Epidermal melanocyte (primary cell): ENCODE measurements at regions not wholly inside any gene's neighbourhood (a gene's known extent, or its start where the extent isn't known, plus 50 kb on each side); places are given as distances from the start of the nearest gene placed in this dataset.
A peak's percentile ranks its signal among the peaks of the same experiment; 100 is the strongest.

Source experiments
- DNase-seq: peaks from one replicate; pipeline ENCODE4 v3.0.0; 2011; ENCODE audit warnings: low spot score; ENCODE audit not compliant: insufficient read length

GRCh38 chr17:71976011-71976649, 144.7 kb upstream of the SOX9 start:
- DNase-seq: peak; percentile 81

DNA sequence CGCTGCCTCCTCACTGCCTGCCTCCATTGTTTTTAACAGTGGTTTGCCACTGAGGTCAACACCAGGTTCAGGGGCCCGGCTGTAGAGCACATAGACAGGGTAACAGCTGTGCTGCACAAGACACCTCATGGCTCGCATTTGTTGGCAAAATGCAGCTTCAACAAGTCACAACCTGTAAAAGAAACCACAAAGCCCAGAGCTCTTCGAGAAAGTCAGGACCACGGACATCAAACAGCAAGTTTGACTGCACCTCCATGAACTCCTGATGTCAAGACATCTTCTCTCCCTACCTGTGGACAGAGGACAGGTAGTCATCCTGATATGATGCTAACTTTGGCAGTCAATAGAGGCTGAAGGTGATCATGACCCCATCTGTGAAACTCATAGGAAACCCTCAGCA, 142.4 kb upstream of the SOX9 start:
- no peak for DNase-seq

GRCh38 chr17:71980171-71980570, 140.6 kb upstream of the SOX9 start:
- DNase-seq: no peak

- DNase-seq: no peak
These were observed 137.0 kb upstream of the SOX9 start for GRCh38 chr17:71983828-71984227.

DNA sequence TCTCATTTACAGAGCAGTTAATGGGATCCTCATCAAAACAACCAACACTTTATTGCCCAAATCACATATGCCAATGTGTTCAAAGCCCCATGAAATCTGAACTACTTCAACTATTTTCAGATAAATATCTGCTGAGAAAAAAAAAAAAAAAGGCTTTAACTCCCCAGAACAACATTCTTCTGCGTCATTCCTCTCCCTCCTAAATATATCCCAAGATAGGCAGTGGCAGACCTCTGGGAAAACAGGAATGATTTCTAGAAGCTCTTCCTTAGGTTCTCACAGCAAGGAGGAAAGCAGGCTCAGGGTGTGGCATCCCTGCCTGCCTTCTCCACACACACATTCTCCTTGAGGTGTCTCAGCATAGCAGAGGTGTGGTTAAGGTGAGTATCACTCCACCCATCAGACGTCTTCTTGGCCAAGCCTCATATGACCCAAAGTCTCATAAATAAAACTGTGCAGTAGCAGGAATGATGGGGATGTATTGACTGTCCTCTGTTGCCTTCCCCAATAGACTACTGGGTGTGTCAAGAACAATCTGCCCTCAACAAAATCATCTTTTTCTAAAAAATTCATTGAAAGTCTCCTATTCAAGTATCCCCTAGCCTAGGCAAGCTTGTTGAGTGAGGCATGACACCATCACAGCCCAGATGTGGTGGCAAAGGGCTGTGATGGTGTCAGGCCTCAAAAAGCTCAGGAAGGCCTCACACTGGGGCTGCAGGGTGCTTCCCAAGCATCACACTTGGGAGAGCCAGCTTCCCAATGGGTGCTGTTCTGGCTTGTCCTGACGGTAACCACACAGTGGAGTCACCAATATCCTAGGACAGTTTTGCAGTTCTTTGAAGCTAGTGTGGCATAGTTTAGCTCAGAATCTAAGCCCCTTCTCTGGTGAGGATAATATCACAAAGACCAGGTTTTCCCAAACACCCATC, 135.4 kb upstream of the SOX9 start:
- DNase-seq: no peak

- no peak for DNase-seq
These were observed 133.9 kb upstream of the SOX9 start for GRCh38 chr17:71986886-71987285.

GRCh38 chr17:71987634-71988033, 133.2 kb upstream of the SOX9 start:
- DNase-seq: no peak

DNA sequence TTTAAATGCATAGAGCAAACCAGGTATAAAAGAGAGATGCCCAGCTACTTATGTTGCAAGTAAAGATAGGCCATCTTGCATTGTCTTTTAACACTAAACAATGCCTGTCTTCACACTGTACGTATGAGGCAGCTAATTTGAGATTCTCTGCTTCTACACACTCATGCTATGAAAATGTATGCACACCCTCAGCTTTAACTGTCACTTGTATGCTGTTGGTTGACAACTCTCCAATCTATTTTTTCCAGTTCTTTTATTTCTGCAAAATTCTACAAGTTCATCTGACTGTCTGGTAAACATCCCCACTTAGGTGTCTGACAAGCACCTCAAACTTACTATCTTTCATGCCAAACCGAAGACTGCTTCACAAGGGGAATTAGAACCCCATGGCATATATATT, 131.7 kb upstream of the SOX9 start:
- DNase-seq: no peak

DNA sequence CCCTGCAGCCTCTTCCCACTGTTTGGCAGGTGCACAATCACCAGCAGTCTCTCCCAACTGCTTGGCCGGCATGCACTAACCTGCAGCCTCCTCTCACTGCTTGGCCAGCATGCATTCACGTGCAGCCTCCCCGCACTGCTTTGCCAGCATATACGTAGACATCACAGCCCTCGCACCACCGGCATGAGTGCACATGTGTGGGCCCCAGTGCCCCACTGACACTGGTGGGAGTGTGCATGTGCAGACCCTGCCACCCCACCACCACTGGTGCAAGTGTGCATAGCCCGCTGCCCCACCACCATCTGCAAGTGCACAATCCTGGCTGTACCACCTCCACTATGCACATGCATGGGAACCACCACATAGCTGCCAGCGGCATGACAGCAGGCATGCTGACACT, 127.5 kb upstream of the SOX9 start:
- no peak for DNase-seq

- DNase-seq: no peak
These were observed 125.2 kb upstream of the SOX9 start for GRCh38 chr17:71995590-71995989.

- DNase-seq: no peak
These were observed 116.8 kb upstream of the SOX9 start for GRCh38 chr17:72004011-72004427.

DNA sequence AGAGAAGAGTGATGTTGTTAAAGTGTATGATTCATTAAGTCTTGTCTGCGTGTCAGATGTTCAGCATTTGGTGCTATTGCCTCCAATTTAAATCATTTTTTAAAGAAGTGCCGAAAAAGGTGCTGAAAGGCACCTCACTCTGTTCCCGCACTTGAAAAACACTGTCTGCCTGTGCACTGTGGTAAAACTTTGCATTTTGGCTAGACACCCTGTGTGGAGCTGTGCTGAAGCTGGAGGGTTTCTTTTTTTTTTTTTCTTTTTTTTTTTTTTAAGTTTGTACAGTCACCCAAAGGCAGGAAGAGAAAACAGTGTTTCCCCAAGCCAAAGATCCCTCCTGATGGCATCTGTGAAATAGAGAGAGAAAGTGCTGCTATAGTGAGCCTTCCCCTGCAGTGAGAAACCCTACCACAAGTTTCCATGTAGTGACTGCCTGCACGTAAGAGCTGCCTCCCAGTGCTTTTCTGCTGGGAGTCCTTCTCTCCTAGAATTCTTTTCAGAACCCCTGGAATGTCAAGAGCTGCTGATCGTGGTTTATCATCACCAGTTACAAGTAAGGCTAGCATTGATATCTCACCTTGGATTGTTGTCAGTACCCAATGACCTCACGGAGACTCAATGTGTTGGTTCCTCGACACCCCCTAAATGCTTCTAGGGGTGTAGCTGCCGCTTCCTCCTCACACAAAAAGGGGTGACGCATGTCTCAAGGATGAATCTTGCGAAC, 116.0 kb upstream of the SOX9 start:
- DNase-seq: no peak

- DNase-seq: no peak
These were observed 115.3 kb upstream of the SOX9 start for GRCh38 chr17:72005332-72006163.

DNA sequence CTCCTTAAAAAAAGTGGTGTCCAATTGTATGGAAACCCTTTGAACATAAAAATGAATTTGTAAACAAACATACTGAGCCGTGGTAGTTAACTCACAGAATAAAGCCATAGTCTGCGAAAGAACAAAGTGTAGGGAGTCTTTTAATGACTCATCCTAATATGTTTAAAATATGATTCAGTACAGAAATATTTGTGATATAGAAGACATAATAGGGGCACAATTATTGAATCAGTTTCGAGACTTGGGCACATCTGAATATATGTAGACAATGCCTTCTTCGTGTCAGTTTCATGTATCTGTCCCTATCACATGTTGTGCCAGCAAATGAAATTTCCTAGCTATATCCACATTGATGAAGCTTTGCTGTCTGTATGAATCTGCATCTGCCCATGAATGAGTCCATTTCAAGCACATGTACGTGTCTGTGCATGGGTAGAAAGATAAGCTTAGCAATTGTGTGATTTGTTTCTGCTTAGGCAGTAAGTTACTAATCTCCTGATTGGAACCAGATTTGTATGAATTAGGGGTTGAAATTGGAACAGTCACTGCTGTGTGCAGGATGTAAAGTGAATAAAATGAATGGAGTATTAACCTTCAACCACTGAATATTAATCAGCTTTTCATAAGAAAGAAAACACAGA, 112.5 kb upstream of the SOX9 start:
- no peak for DNase-seq

GRCh38 chr17:72011561-72011960, 109.3 kb upstream of the SOX9 start:
- DNase-seq: no peak

- no peak for DNase-seq
These were observed 99.3 kb upstream of the SOX9 start for GRCh38 chr17:72021417-72022041.

DNA sequence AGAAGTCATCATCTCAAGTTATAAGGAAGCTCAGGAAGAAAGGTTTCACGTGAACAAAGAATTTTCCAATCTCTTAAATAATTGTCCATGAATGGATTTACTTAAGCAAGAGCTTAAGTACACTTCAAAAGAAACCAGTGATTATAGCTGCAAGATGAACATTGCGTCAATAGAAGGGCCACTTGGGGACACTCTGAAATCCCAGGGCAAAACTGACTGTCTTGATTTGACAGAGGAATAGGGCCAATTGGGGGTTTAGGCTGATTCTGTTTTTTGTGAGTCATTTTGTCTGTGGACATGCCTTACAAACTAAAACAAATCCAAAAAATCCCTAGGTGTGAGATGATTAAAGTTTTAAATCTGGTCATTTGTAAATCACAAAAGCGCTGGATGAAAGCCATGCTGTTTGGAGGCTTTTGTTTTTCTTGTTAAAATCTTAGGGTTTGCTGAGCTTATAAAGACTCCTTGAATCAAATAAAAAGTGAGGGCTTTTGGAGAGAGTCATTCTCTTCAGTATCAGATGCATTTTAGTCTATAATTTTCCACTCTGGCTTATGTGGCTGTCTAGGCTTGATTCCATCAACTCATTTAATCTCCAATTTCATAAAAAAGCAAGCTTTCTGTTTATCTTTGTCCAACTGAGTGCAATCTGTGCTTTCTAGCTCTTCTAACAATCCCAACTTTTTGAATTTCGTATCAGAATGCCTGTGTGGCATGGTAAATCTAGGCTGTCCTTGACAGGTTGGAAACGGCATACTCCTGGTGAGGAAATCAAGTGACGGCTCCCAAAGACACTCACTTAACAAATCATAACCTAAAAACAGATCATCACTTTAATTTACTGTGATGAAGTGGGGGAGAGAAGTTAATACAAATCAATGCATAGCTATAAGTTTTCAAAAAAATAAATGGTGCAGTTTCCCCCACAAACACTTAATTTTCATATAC, 98.2 kb upstream of the SOX9 start:
- DNase-seq: no peak

DNA sequence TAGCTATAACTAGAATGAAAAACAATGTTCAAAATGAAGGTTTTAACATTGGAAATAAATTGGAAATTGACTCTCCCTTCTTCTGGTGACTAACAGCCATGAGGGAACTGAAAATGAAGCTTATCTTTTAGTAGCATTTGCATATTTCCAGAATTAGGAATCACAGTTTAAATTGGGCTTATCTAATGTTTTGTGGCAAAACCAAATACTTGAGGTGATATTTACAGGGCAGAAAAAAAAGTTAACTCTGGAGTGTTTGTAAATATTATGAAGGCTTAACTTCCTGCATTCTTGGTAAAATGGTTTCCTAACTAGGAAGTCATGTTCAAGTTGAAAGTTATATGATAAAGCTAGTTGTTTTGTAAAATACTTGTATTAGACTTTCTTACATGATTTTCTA, 96.4 kb upstream of the SOX9 start:
- DNase-seq: no peak

- DNase-seq: no peak
These were observed 95.7 kb upstream of the SOX9 start for GRCh38 chr17:72025113-72025512.
